H1 (cell line): ENCODE measurements at regions not wholly inside any gene's neighbourhood (a gene's known extent, or its start where the extent isn't known, plus 50 kb on each side); places are given as distances from the start of the nearest gene placed in this dataset.

Experiments
- CTCF ChIA-PET: fragments of 300-600 bp; sonication (Branson Sonifier 250); formaldehyde crosslinking; loops from one replicate; lab custom pipeline; 2021; ENCODE audit not compliant: partially characterized antibody; lab: Charles Lee
- POLR2A ChIA-PET: fragments of 300-600 bp; sonication (Branson Sonifier 250); formaldehyde crosslinking; loops from one replicate; lab custom pipeline; 2021; ENCODE audit warnings: inconsistent platforms; ENCODE audit not compliant: partially characterized antibody; lab: Charles Lee
- DNase-seq, 2 experiments: peaks; one replicate each; pipeline versions ENCODE4 v3.0.0 to v3.0.0-alpha.2; 2010 to 2022; ENCODE audit warnings: low spot score in 2 of 2, low read depth in 1 of 2, mixed read lengths in 1 of 2
- FAIRE-seq: peaks from 2 replicates; lab custom pipeline; 2011; peaks lifted over from hg19 to GRCh38; lab: Jason Lieb, UNC
- H2AFZ ChIP-seq: 2 replicates; pipeline ENCODE4 v1.8.1; 2012; ENCODE audit warnings: low read length, inconsistent platforms
- H2AK5ac ChIP-seq: 2 replicates; pipeline ENCODE4 v1.6.1; 2013; ENCODE audit warnings: low read depth, low read length
- H2BK120ac ChIP-seq: replicated peaks from 2 replicates; pipeline ENCODE3; 2013; ENCODE audit warnings: low read depth, low read length, inconsistent platforms
- H2BK12ac ChIP-seq: 2 replicates; pipeline ENCODE4 v1.6.1; 2013; ENCODE audit warnings: low read depth, low read length
- H2BK15ac ChIP-seq: 2 replicates; pipeline ENCODE4 v1.6.1; 2013; ENCODE audit warnings: low read length
- H2BK20ac ChIP-seq: 2 replicates; pipeline ENCODE4 v1.6.1; 2013; ENCODE audit warnings: low read length
- H2BK5ac ChIP-seq: 2 replicates; pipeline ENCODE4 v1.6.1; 2013; ENCODE audit warnings: low read depth, low read length
- H3K14ac ChIP-seq: 2 replicates; pipeline ENCODE4 v1.6.1; 2013; ENCODE audit warnings: inconsistent platforms; ENCODE audit not compliant: insufficient read length
- H3K18ac ChIP-seq: 2 replicates; pipeline ENCODE4 v1.6.1; 2013; ENCODE audit warnings: low read length; ENCODE audit errors: extremely low read depth
- H3K23ac ChIP-seq: 2 replicates; pipeline ENCODE4 v1.6.1; 2013; ENCODE audit warnings: inconsistent platforms; ENCODE audit not compliant: insufficient read length
- H3K23me2 ChIP-seq: 2 replicates; pipeline ENCODE4 v1.6.1; 2013; ENCODE audit warnings: low read depth, low read length
- H3K27ac ChIP-seq: 2 replicates; pipeline ENCODE4 v1.6.1; 2011; ENCODE audit warnings: low read depth, low read length, inconsistent platforms
- H3K27me3 ChIP-seq, 4 experiments: replicated peaks in 1 of 4; 1 replicate in 1 of 4; 2 replicates in 3 of 4; pipeline versions ENCODE4 v1.6.1 to v1.8.1; 2011 to 2013; ENCODE audit warnings: low read length in 3 of 4, mild to moderate bottlenecking in 3 of 4, inconsistent platforms in 2 of 4, mixed read lengths in 2 of 4, moderate library complexity in 1 of 4; ENCODE audit not compliant: control insufficient read depth in 3 of 4, insufficient read depth in 3 of 4; ENCODE audit errors: extremely low read depth in 1 of 4
- H3K36me3 ChIP-seq, 4 experiments: 2 replicates each; pipeline versions ENCODE4 v1.6.1 to v1.8.1; 2011 to 2013; ENCODE audit warnings: mild to moderate bottlenecking in 4 of 4, low read length in 3 of 4, moderate library complexity in 2 of 4, control low read depth in 1 of 4, inconsistent platforms in 1 of 4; ENCODE audit not compliant: insufficient read depth in 4 of 4, control insufficient read depth in 2 of 4
- H3K4ac ChIP-seq: replicated peaks from 2 replicates; pipeline ENCODE3; 2013; ENCODE audit warnings: low read length, low read depth, mixed read lengths, inconsistent platforms; ENCODE audit not compliant: insufficient read length
- H3K4me1 ChIP-seq, 4 experiments: replicated peaks in 1 of 4; 1 replicate in 1 of 4; 2 replicates in 3 of 4; pipeline versions ENCODE4 v1.6.1 to v1.8.1; 2011 to 2013; ENCODE audit warnings: low read length in 3 of 4, inconsistent platforms in 2 of 4, mixed read lengths in 1 of 4; ENCODE audit not compliant: insufficient read depth in 4 of 4, control insufficient read depth in 3 of 4
- H3K4me2 ChIP-seq, 2 experiments: 2 replicates each; pipeline versions ENCODE4 v1.6.1 to v1.8.1; 2011 to 2013; ENCODE audit warnings: low read depth in 2 of 2, low read length in 2 of 2, control low read depth in 1 of 2, inconsistent platforms in 1 of 2, mild to moderate bottlenecking in 1 of 2; ENCODE audit not compliant: insufficient read depth in 1 of 2
- H3K4me3 ChIP-seq, 4 experiments: fragments of 200-600, 300-600 bp in 1 of 4; sonication (generic), shearing (Covaris generic), sonication (Bioruptor Twin) in 1 of 4; 2 replicates each; pipeline versions ENCODE4 v1.5.1 to v1.8.1; 2011 to 2016; ENCODE audit warnings: low read length in 4 of 4, low read depth in 3 of 4, control low read depth in 2 of 4, inconsistent platforms in 2 of 4, mild to moderate bottlenecking in 2 of 4, mixed read lengths in 1 of 4, moderate library complexity in 1 of 4; ENCODE audit not compliant: insufficient read depth in 2 of 4; ENCODE audit errors: extremely low read depth in 1 of 4
- H3K56ac ChIP-seq: replicated peaks from 2 replicates; pipeline ENCODE3; 2013; ENCODE audit warnings: low read depth, mild to moderate bottlenecking, mixed read lengths, low read length, inconsistent platforms; ENCODE audit not compliant: insufficient read length
- H3K79me1 ChIP-seq: 2 replicates; pipeline ENCODE4 v1.6.1; 2013; ENCODE audit warnings: low read depth, low read length, control low read depth
- H3K79me2 ChIP-seq, 2 experiments: 2 replicates each; pipeline versions ENCODE4 v1.6.1 to v1.8.1; 2012 to 2013; ENCODE audit warnings: low read length in 2 of 2, mild to moderate bottlenecking in 2 of 2, inconsistent platforms in 1 of 2; ENCODE audit not compliant: insufficient read depth in 2 of 2, control insufficient read depth in 1 of 2
- H3K9ac ChIP-seq, 4 experiments: replicated peaks in 1 of 4; 1 replicate in 1 of 4; 2 replicates in 3 of 4; pipeline versions ENCODE4 v1.6.1 to v1.8.1; 2011 to 2013; ENCODE audit warnings: low read depth in 3 of 4, low read length in 3 of 4, control low read depth in 2 of 4, mild to moderate bottlenecking in 2 of 4, moderate library complexity in 2 of 4, inconsistent platforms in 1 of 4; ENCODE audit errors: extremely low read depth in 1 of 4
- H3K9me3 ChIP-seq, 2 experiments: 2 replicates each; pipeline versions ENCODE4 v1.6.1 to v1.8.1; 2012 to 2013; ENCODE audit warnings: mild to moderate bottlenecking in 2 of 2, moderate library complexity in 2 of 2, control low read depth in 1 of 2, inconsistent platforms in 1 of 2, low read depth in 1 of 2, low read length in 1 of 2, mixed read lengths in 1 of 2; ENCODE audit not compliant: insufficient read depth in 2 of 2
- H4K20me1 ChIP-seq, 2 experiments: replicated peaks in 1 of 2; 2 replicates each; pipeline versions ENCODE3 to v1.8.1; 2011 to 2013; ENCODE audit warnings: inconsistent platforms in 2 of 2, low read length in 2 of 2, mild to moderate bottlenecking in 1 of 2; ENCODE audit not compliant: insufficient read depth in 2 of 2, control insufficient read depth in 1 of 2
- H4K5ac ChIP-seq: 2 replicates; pipeline ENCODE4 v1.6.1; 2013; ENCODE audit warnings: low read length, low read depth, mixed read lengths, inconsistent platforms; ENCODE audit not compliant: insufficient read length
- H4K8ac ChIP-seq: 2 replicates; pipeline ENCODE4 v1.8.0; 2013; ENCODE audit warnings: mild to moderate bottlenecking, moderate library complexity, low read length, inconsistent platforms; ENCODE audit not compliant: insufficient read depth; ENCODE audit errors: extremely low read depth
- H4K91ac ChIP-seq: replicated peaks from 2 replicates; pipeline ENCODE3; 2013; ENCODE audit warnings: low read length, mixed read lengths, inconsistent platforms; ENCODE audit not compliant: insufficient read length
- ATF2 ChIP-seq: IDR thresholded peaks from 2 replicates; pipeline ENCODE4 v1.6.1; 2012; ENCODE audit warnings: low read length, inconsistent platforms
- E2F6 ChIP-seq: IDR thresholded peaks from 2 replicates; pipeline ENCODE4 v1.6.1; 2012; ENCODE audit warnings: inconsistent platforms
- EP300 ChIP-seq, 2 experiments: IDR thresholded peaks; 1 replicate in 1 of 2; 2 replicates in 1 of 2; pipeline ENCODE4 v1.6.1; 2011 to 2012; ENCODE audit warnings: low read depth in 2 of 2, low read length in 2 of 2, mild to moderate bottlenecking in 2 of 2, borderline replicate concordance in 1 of 2, inconsistent platforms in 1 of 2, moderate library complexity in 1 of 2
- EZH2 ChIP-seq: fragments of 200-600 bp; sonication (generic); IDR thresholded peaks from 2 replicates; pipeline ENCODE4 v1.7.1; 2012; ENCODE audit warnings: low read depth, mild to moderate bottlenecking, moderate library complexity, low read length, inconsistent platforms; ENCODE audit not compliant: severe bottlenecking
- GTF2F1 ChIP-seq: IDR thresholded peaks from 2 replicates; pipeline ENCODE4 v1.6.1; 2012; ENCODE audit warnings: low read depth, low read length, improper control_type of control experiment, borderline replicate concordance
- MAFK ChIP-seq: IDR thresholded peaks from 2 replicates; pipeline ENCODE4 v1.6.1; 2012; ENCODE audit warnings: low read depth, mild to moderate bottlenecking, improper control_type of control experiment, low read length
- RAD21 ChIP-seq, 2 experiments: IDR thresholded peaks in 1 of 2; conservative IDR thresholded peaks in 1 of 2; 2 replicates each; pipeline ENCODE4 v1.6.1; 2011; ENCODE audit warnings: low read depth in 2 of 2, low read length in 2 of 2, improper control_type of control experiment in 1 of 2, inconsistent platforms in 1 of 2, mild to moderate bottlenecking in 1 of 2, moderate library complexity in 1 of 2
- SAP30 ChIP-seq: fragments of 300-600 bp; sonication (generic); IDR thresholded peaks from 2 replicates; pipeline ENCODE4 v1.7.1; 2012; ENCODE audit warnings: low read length, moderate library complexity, mild to moderate bottlenecking, inconsistent platforms; ENCODE audit not compliant: insufficient read depth, insufficient replicate concordance
- SIN3A ChIP-seq, 2 experiments: IDR thresholded peaks in 1 of 2; conservative IDR thresholded peaks in 1 of 2; 2 replicates each; pipeline ENCODE4 v1.6.1; 2011 to 2012; ENCODE audit warnings: low read length in 2 of 2, improper control_type of control experiment in 1 of 2, low read depth in 1 of 2, mild to moderate bottlenecking in 1 of 2
- SP1 ChIP-seq: IDR thresholded peaks from 2 replicates; pipeline ENCODE4 v1.6.1; 2011; ENCODE audit warnings: low read depth, low read length
- TBP ChIP-seq: IDR thresholded peaks from 2 replicates; pipeline ENCODE4 v1.6.1; 2011; ENCODE audit warnings: low read depth, low read length, improper control_type of control experiment
- WGBS, 2 experiments: shearing (Covaris generic) in 1 of 2; methylation state at CpG; one replicate each; pipeline versions ENCODE4 v1.1.6 to v1.1.7; 2013 to 2015; ENCODE audit warnings: low lambda C conversion rate in 2 of 2, mixed read lengths in 2 of 2, inconsistent platforms in 1 of 2, low coverage in 1 of 2, missing lambda C conversion rate in 1 of 2; ENCODE audit not compliant: insufficient replicate concordance in 2 of 2, insufficient coverage in 1 of 2, insufficient read length in 1 of 2; ENCODE audit errors: extremely low coverage in 1 of 2, missing lambda C conversion rate in 1 of 2; 5-methylcytosine and 5-hydroxymethylcytosine counted together

- Histone ChIP-seq H3K36me3 (no peaks in the 10 kb centered on the region), H3K23ac (no peak overlapping the region), H2BK15ac (no peak overlapping the region), H3K4me1 (no peaks in the 10 kb centered on the region), H3K27me3 (no peaks in the 10 kb centered on the region), H3K4me3 (no peak overlapping the region), H3K9ac (no peak overlapping the region), H3K23me2 (no peaks in the 10 kb centered on the region; the same call in 1 of the 2 replicates), H3K4me2 (no peak overlapping the region), H3K18ac (no peak overlapping the region), H3K9me3 (no peaks in the 10 kb centered on the region), H2AFZ (no peak overlapping the region), H4K5ac (no peak overlapping the region), H3K14ac (no peak overlapping the region), H4K91ac (no peak overlapping the region), H4K8ac (no peak overlapping the region), H3K27ac (no peak overlapping the region), H3K79me2 (no peaks in the 10 kb centered on the region), H3K79me1 (no peaks in the 10 kb centered on the region), H2BK12ac (no peak overlapping the region), H3K56ac (no peak overlapping the region), H2BK5ac (no peak overlapping the region), H4K20me1 (no peaks in the 10 kb centered on the region), H2BK120ac (no peak overlapping the region), H3K4ac (no peak overlapping the region), H2BK20ac (no peak overlapping the region), H2AK5ac (no peak overlapping the region)
- DNase-seq (no peak), FAIRE-seq (no peak)
- 77% methylated on average over 4 of the region's 4 CpGs; no CpG with 5 or more reads in 1 of the 2 experiments for WGBS, 2 experiments
- ChIA-PET POLR2A (no interaction called here), CTCF (interaction anchor here (0.9 to 17.3 kb wide), 6 partner anchors 8 to 183 kb away, joined by 3 to 283 read pairs (median 8); no protein-coding TSS in a partner anchor)
- TF ChIP-seq SAP30 = no peak
- TF ChIP-seq ATF2 = no peak
- TF ChIP-seq EP300 (IDR thresholded peaks at IDR 0.05; ENCODE audit: borderline replicate concordance in 1 of 2, low read depth in 2 of 2, low read length in 2 of 2) = no peak
- no peak for TF ChIP-seq MAFK
- no peak for TF ChIP-seq TBP
- no peak for TF ChIP-seq SIN3A (conservative IDR thresholded peaks at IDR 0.05 in 1 of 2, IDR thresholded peaks at IDR 0.05 in 1 of 2; ENCODE audit: low read depth in 1 of 2, low read length in 2 of 2)
- no peak for TF ChIP-seq E2F6
- TF ChIP-seq SP1 = no peak
- TF ChIP-seq GTF2F1 = no peak
- no peak for TF ChIP-seq RAD21 (IDR thresholded peaks at IDR 0.05 in 1 of 2, conservative IDR thresholded peaks at IDR 0.05 in 1 of 2; ENCODE audit: low read depth in 2 of 2, low read length in 2 of 2)
- no peak for TF ChIP-seq EZH2
Observed at GRCh38 chr7:25382869-25383268, 154.6 kb upstream of the NPVF start.
